Naive thymus-derived CD8-positive, alpha-beta T cell (primary cell): ENCODE measurements at regions not wholly inside any gene's neighbourhood (a gene's known extent, or its start where the extent isn't known, plus 50 kb on each side); places are given as distances from the start of the nearest gene placed in this dataset.
"Not testable (repeated sequence)": the region's sequence is repeated elsewhere in the genome, so short reads cannot be mapped to it uniquely, and the experiment has no call there.

Experiments
- ATAC-seq, 2 donors: fragments of 150-1000 bp; cut with Tn5 transposase in 1 of 2; sonication (Bioruptor Pico), chemical (Tn5 transposase) in 1 of 2; 1 replicate in 1 of 2; 2 replicates in 1 of 2; pipeline ENCODE4 v1.10.0; 2021; ENCODE audit warnings: mild to moderate bottlenecking in 2 of 2, moderate library complexity in 2 of 2
- POLR2A ChIA-PET: fragments of 350-600 bp; sonication (Branson Sonifier 250); formaldehyde crosslinking; loops from one replicate; lab custom pipeline; 2021; ENCODE audit warnings: antibody characterized with exemption; lab: Charles Lee
- DNase-seq, 10 donors: peaks; one replicate each; pipeline versions ENCODE4 v3.0.0 to v3.0.0-alpha.2; 2020 to 2022
- H3K27ac Mint-ChIP-seq, 10 donors: one replicate each; pipeline ENCODE4 v1.8.0; 2020 to 2022; ENCODE audit warnings: mild to moderate bottlenecking in 10 of 10, mixed read lengths in 10 of 10, moderate library complexity in 4 of 10, inconsistent platforms in 1 of 10
- H3K27me3 Mint-ChIP-seq, 5 donors: one replicate each; pipeline ENCODE4 v1.8.0; 2021 to 2022; ENCODE audit warnings: mixed read lengths in 5 of 5
- H3K36me3 Mint-ChIP-seq, 3 donors: one replicate each; pipeline ENCODE4 v1.8.0; 2020 to 2022; ENCODE audit warnings: mixed read lengths in 3 of 3, mild to moderate bottlenecking in 2 of 3, inconsistent platforms in 1 of 3
- H3K4me1 Mint-ChIP-seq, 4 donors: one replicate each; pipeline ENCODE4 v1.8.0; 2021 to 2022; ENCODE audit warnings: mixed read lengths in 4 of 4
- H3K4me3 Mint-ChIP-seq, 10 donors: one replicate each; pipeline ENCODE4 v1.8.0; 2020 to 2022; ENCODE audit warnings: mild to moderate bottlenecking in 10 of 10, mixed read lengths in 10 of 10, moderate library complexity in 6 of 10, inconsistent platforms in 1 of 10
- H3K9me3 Mint-ChIP-seq, 9 donors: one replicate each; pipeline ENCODE4 v1.8.0; 2020 to 2022; ENCODE audit warnings: mixed read lengths in 9 of 9, mild to moderate bottlenecking in 3 of 9, inconsistent platforms in 1 of 9, moderate library complexity in 1 of 9

DNA sequence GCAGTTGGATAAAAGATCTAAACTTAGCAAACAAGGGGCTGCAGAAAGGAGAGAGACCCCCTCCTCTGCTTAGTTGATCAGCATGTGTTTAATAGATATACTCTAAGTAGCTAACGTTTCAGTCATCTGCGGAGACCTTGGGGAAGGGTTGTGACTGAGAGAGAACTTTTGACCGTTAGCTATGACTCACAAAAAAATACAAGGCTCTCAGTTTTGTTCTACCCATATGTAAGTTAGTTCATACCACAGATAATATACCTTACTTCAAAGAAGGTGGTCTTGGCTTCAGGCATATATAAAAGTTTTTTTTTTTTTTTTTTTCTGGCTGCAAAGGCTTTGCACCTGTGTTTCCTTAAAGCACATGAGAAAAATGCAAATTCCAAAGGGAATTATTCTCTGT is 258.9 kb downstream of the GJA1 start:
- DNase-seq (no peak), ATAC-seq (no peak)
- Mint-ChIP-seq H3K4me1 (peaks cover 2 to 12% (median 9%) of the 10 kb centered on the region in 4 donors), H3K36me3 (no peaks in the 10 kb centered on the region), H3K27me3 (peaks cover 0 to 11% (median 0%) of the 10 kb centered on the region in 5 donors), H3K9me3 (peaks cover 0 to 5% (median 0%) of the 10 kb centered on the region in 9 donors), H3K4me3 (no peak overlapping the region), H3K27ac (no peak overlapping the region)
- POLR2A ChIA-PET = no interaction called here

DNA sequence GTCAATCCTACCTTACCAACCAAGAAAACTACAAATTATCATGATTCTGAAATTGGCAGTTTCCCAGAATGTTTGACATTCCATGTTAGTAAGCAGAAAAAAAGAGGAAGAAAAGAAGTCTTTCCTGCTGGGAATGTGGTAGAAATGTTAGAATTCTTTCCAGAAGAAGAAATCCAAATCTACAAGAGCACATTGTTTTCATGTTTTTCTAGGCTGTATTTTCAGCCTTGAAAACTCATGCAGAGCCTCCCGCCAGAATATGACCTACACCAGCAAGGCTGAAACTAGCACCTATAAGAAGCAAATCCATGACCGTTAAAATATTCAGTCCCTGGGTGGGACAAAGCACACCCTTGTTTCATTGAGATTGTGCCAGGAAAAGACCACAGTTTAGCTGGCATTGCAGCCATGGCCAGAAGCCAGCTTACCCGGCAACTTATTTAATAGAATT is 259.4 kb downstream of the GJA1 start:
- H3K4me1 Mint-ChIP-seq = peaks cover 2 to 8% (median 6%) of the 10 kb centered on the region in 4 donors
- POLR2A ChIA-PET = no interaction called here
- H3K4me3 Mint-ChIP-seq = no peak overlapping the region
- no peaks in the 10 kb centered on the region for H3K36me3 Mint-ChIP-seq
- peaks cover 0 to 12% (median 0%) of the 10 kb centered on the region in 5 donors for H3K27me3 Mint-ChIP-seq
- H3K27ac Mint-ChIP-seq = no peak overlapping the region
- ATAC-seq = no peak
- peaks cover 0 to 5% (median 0%) of the 10 kb centered on the region in 9 donors for H3K9me3 Mint-ChIP-seq
- no peak for DNase-seq

DNA sequence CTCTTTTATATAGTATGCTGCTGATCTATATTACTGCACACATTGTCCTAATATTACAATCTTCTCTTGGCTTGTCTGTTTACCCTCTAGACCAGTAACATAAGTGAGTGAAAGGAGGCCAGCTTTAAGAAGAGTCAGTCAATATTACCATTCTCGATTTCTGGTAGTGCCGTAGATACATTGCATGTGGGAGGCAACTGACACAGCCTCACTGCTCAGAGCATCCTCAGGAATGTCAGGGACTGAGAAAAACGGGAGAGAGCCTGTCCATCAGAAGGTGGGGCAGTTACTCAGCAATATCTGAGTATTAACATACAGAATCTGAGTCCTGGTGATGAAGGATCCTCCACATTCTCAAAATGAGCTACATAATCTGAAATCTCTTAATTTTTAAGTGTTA is 259.9 kb downstream of the GJA1 start:
- peaks cover 0 to 12% (median 0%) of the 10 kb centered on the region in 5 donors for H3K27me3 Mint-ChIP-seq

DNA sequence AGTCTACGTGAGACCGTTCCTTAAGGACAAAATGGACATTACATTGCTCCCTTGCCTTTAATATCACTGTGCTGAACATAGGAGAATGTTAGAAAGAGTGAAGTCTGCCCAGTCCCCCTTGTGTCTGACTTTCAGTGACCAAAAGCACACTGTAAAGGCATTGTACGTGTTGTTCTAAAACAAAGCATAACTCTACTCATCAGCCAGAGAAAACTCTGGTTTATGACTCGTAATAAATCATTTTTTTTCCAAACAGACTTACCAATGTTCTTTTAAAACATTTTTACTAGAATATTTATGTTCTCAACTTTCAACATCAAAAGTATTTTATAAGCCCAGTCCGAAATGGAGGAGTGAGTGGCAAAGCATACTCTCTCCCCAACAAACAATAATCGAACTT is 262.5 kb downstream of the GJA1 start:
- H3K9me3 Mint-ChIP-seq = peaks cover 0 to 10% (median 0%) of the 10 kb centered on the region in 9 donors
- no peaks in the 10 kb centered on the region for H3K36me3 Mint-ChIP-seq
- POLR2A ChIA-PET = no interaction called here
- peaks cover 0 to 2% (median 0%) of the 10 kb centered on the region in 4 donors for H3K4me1 Mint-ChIP-seq
- no peak overlapping the region for H3K27ac Mint-ChIP-seq
- H3K27me3 Mint-ChIP-seq = peaks cover 0 to 12% (median 0%) of the 10 kb centered on the region in 5 donors
- no peak overlapping the region for H3K4me3 Mint-ChIP-seq
- ATAC-seq = no peak
- no peak for DNase-seq

More for the DNA sequence above, 259.9 kb downstream of the GJA1 start:
- no peak overlapping the region for H3K4me3 Mint-ChIP-seq
- H3K9me3 Mint-ChIP-seq = peaks cover 0 to 5% (median 0%) of the 10 kb centered on the region in 9 donors
- ATAC-seq (no peak), DNase-seq (no peak)
- no peaks in the 10 kb centered on the region for H3K36me3 Mint-ChIP-seq
- peaks cover 2 to 3% (median 2%) of the 10 kb centered on the region in 4 donors for H3K4me1 Mint-ChIP-seq
- H3K27ac Mint-ChIP-seq = no peak overlapping the region
- POLR2A ChIA-PET = no interaction called here

DNA sequence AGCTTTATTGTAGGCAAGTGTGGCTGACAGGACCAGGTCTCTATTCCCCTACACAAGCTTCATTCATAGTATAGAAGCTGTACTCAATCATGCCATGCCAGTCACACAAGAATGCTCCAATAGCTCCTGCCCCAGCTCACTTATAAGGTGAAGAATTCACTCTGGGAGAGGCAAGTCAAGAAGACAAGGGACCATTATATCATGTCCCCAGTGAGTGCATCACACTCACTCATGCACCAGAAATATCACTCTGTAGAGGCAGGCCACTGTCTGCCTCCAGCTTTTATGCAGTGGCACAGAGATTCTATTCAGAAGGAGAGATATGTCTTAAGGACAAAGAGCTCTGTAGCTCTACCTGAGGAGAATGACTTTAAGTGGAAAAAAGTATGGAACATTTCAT is 263.2 kb downstream of the GJA1 start:
- Mint-ChIP-seq H3K27me3 (peaks cover 0 to 12% (median 0%) of the 10 kb centered on the region in 5 donors), H3K9me3 (peaks cover 0 to 10% (median 0%) of the 10 kb centered on the region in 9 donors), H3K4me3 (no peak overlapping the region), H3K27ac (no peak overlapping the region), H3K4me1 (peaks cover 0 to 2% (median 0%) of the 10 kb centered on the region in 4 donors), H3K36me3 (peaks cover 0 to under 1% (median 0%) of the 10 kb centered on the region in 3 donors)
- POLR2A ChIA-PET = no interaction called here
- ATAC-seq = no peak
- no peak for DNase-seq

DNA sequence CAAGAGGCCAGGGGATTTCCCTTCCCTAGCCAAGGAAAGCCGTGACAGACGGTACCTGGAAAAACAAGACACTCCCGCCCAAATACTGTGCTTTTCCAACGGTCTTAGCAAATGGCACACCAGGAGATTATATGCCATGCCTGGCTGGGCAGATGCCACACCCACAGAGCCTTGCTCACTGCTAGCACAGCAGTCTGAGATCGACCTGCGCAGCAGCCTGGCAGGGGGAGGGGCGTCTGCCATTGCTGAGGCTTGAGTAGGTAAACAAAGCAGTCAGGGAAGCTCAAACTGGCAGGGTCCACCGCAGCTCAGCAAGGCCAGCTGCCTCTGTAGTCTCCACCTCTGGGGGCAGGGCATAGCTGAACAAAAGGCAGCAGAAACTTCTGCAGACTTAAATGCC is 267.7 kb downstream of the GJA1 start:
- H3K4me3 Mint-ChIP-seq, POLR2A ChIA-PET, H3K27ac Mint-ChIP-seq, H3K4me1 Mint-ChIP-seq, DNase-seq, ATAC-seq, H3K36me3 Mint-ChIP-seq: not testable (repeated sequence)
- Mint-ChIP-seq H3K27me3 (peaks cover 0 to 12% (median 0%) of the 10 kb centered on the region in 5 donors), H3K9me3 (peaks cover 0 to 16% (median 3%) of the 10 kb centered on the region in 9 donors)

DNA sequence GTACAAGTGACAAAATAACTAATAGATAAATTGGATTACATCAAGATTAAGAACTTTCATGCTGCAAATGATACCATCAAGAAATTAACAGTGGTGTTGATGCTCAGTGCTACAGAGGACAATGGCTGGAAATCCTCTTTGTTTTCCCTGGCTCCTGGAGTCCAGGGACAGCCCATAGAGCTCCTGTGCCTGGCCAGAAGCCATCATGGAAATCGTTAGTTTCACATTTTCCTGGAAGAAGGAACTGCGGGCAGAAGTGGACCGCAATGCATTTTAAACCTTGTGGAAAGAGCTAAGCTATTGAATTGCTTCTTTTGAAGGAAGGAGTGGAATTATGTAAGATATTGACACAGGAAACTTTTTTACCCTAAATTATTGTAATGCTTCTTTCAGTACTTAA is 276.0 kb downstream of the GJA1 start:
- Mint-ChIP-seq H3K27me3 (no peaks in the 10 kb centered on the region), H3K4me3 (no peak overlapping the region), H3K36me3 (no peaks in the 10 kb centered on the region), H3K27ac (no peak overlapping the region), H3K4me1 (peaks cover 0 to 2% (median under 1%) of the 10 kb centered on the region in 4 donors), H3K9me3 (peaks cover 0 to 2% (median 0%) of the 10 kb centered on the region in 9 donors)
- ATAC-seq (no peak), DNase-seq (no peak)
- POLR2A ChIA-PET = interaction anchor here (0.6 kb wide), 1 partner anchor 170 kb away, joined by 8 read pairs; no protein-coding TSS in a partner anchor

DNA sequence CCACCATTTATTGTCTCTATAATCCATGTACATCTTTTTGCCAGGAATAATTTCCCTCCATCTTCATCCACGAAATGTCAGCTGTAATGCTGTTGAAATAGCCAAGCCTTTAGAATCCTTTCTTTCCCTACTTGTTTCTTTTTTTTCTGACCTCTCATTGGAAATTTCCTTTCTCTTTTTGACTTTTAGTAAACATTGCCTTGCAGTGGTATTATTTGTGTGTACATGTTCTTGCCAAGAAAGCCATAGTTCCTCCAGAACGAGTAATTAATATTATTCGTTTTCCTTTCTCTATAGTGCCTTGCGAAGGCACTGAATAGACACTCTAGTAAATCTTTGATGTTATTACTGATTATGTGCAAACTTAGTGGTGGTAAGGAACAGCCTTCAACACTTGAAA is 282.2 kb downstream of the GJA1 start:
- ATAC-seq = no peak
- Mint-ChIP-seq H3K4me1 (no peaks in the 10 kb centered on the region), H3K36me3 (peaks cover 0 to 18% (median 11%) of the 10 kb centered on the region in 3 donors), H3K4me3 (no peak overlapping the region), H3K9me3 (peaks cover 0 to 26% (median 10%) of the 10 kb centered on the region in 9 donors), H3K27me3 (peaks cover 0 to 2% (median 0%) of the 10 kb centered on the region in 5 donors), H3K27ac (no peak overlapping the region)
- DNase-seq = no peak
- POLR2A ChIA-PET = no interaction called here

DNA sequence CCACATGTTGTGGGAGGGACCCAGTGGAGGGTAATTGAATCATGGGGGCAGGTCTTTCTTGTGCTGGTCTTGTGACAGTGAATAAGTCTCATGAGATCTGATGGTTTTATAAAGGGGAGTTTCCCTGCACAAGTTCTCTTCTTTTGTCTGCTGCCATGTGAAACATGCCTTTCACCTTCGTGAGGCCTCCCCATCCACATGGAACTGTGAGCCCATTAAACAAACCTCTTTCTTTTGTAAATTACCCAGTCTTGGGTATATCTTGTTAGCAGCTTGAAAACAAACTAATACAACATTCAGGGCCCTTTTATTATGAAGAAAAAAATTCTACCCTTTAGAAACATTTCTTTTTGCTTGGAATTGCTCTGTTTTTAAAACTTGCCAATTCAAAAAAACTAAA is 285.4 kb downstream of the GJA1 start:
- POLR2A ChIA-PET, H3K27me3 Mint-ChIP-seq, DNase-seq, H3K4me1 Mint-ChIP-seq, H3K27ac Mint-ChIP-seq, ATAC-seq, H3K4me3 Mint-ChIP-seq: not testable (repeated sequence)
- Mint-ChIP-seq H3K9me3 (peaks cover 0 to 26% (median 10%) of the 10 kb centered on the region in 9 donors), H3K36me3 (peaks cover 0 to 18% (median 11%) of the 10 kb centered on the region in 3 donors)

DNA sequence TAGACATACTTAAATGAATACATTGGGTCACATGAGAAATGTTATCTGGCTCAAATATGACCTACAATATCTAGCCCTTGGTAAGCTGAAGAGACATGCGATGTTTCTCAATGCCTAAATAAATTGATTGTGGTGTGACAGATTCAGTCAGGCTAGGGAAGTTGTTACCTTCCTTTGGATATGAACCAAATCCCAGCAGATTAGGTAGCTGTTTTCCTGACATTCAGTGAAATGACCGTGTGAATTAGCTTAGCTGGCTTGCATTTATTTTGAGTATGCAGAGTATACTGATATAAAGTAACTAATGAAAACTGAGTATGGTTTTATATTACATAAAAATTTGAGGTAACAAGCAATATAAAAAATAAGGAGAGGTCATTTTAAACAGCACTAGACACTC is 288.2 kb downstream of the GJA1 start:
- POLR2A ChIA-PET = no interaction called here
- H3K27me3 Mint-ChIP-seq = no peaks in the 10 kb centered on the region
- H3K4me1 Mint-ChIP-seq = no peaks in the 10 kb centered on the region
- H3K9me3 Mint-ChIP-seq = peaks cover 0 to 14% (median 10%) of the 10 kb centered on the region in 9 donors
- H3K27ac Mint-ChIP-seq = no peak overlapping the region
- peaks cover 0 to 11% (median 9%) of the 10 kb centered on the region in 3 donors for H3K36me3 Mint-ChIP-seq
- H3K4me3 Mint-ChIP-seq = no peak overlapping the region
- ATAC-seq (no peak), DNase-seq (no peak)

DNA sequence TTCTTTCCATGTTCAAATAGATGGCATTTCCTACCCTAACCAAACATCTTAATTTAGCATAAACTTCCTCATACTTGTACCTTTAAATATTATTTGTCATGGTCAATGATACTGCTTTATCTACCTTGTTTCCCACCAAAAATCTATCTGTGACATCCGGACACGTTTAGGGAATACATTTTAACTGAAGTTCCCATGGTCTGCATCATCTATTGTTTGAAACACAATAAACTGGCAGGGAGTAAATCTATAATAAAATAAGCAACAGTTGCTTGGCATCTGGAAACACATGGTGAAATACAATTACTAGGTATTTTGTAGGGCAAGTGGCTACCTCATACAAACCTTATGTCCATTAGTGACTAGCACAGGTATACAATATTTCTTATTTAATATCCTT is 289.1 kb downstream of the GJA1 start:
- DNase-seq = no peak
- H3K4me3 Mint-ChIP-seq = no peak overlapping the region
- peaks cover 0 to 11% (median 9%) of the 10 kb centered on the region in 3 donors for H3K36me3 Mint-ChIP-seq
- no peak for ATAC-seq
- no peaks in the 10 kb centered on the region for H3K27me3 Mint-ChIP-seq
- H3K4me1 Mint-ChIP-seq = no peaks in the 10 kb centered on the region
- H3K27ac Mint-ChIP-seq = no peak overlapping the region
- H3K9me3 Mint-ChIP-seq = peaks cover 0 to 14% (median 10%) of the 10 kb centered on the region in 9 donors
- POLR2A ChIA-PET = no interaction called here

DNA sequence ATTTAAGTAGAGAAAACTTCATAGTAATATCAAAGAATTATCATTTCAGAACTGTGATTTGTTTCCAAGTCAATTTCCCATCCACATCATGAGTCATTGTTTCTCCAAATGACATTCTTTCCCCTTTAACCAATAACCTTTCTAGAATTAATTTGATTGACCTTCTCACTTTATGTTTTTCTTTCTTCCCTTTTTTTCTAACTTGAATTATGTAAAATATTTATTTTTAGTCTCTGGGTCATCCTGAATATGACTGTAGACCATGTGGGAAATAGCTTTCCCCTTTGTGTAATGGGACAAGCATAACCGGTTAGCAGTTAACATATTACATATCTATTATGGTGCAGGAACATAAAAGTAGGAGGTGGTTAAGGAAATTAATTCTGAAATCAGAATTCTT is 291.1 kb downstream of the GJA1 start:
- DNase-seq (no peak), ATAC-seq (no peak)
- POLR2A ChIA-PET = no interaction called here
- H3K9me3 Mint-ChIP-seq = peaks cover 0 to 16% (median 11%) of the 10 kb centered on the region in 9 donors
- no peak overlapping the region for H3K4me3 Mint-ChIP-seq
- H3K27me3 Mint-ChIP-seq = no peaks in the 10 kb centered on the region
- H3K4me1 Mint-ChIP-seq = peaks cover 0 to 2% (median 0%) of the 10 kb centered on the region in 4 donors
- no peaks in the 10 kb centered on the region for H3K36me3 Mint-ChIP-seq
- H3K27ac Mint-ChIP-seq = no peak overlapping the region

DNA sequence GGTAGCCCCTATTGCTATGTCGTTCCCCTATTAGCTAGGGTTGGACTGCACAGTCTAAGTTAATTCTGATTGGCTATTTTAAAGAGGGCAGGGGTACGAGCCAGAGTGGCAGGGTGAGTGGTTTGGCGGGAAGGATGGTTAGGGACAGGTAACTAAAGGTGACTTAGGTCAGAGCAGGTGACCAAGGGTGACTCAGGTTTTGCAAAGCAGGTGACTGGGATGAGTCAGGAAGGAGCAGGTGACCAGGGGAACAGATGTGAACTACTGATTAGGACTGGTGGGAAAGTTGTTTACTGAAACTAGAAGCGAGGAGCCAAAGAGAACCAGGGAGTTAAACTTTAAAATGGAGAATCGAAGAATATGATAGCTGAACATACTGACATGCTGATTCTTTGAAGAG is 295.2 kb downstream of the GJA1 start:
- no peaks in the 10 kb centered on the region for H3K27me3 Mint-ChIP-seq
- peaks cover 0 to 14% (median 11%) of the 10 kb centered on the region in 9 donors for H3K9me3 Mint-ChIP-seq
- no peak overlapping the region for H3K27ac Mint-ChIP-seq
- no peaks in the 10 kb centered on the region for H3K36me3 Mint-ChIP-seq
- POLR2A ChIA-PET = no interaction called here
- no peak for DNase-seq
- no peak overlapping the region for H3K4me3 Mint-ChIP-seq
- H3K4me1 Mint-ChIP-seq = peaks cover 0 to 3% (median 0%) of the 10 kb centered on the region in 4 donors
- no peak for ATAC-seq

DNA sequence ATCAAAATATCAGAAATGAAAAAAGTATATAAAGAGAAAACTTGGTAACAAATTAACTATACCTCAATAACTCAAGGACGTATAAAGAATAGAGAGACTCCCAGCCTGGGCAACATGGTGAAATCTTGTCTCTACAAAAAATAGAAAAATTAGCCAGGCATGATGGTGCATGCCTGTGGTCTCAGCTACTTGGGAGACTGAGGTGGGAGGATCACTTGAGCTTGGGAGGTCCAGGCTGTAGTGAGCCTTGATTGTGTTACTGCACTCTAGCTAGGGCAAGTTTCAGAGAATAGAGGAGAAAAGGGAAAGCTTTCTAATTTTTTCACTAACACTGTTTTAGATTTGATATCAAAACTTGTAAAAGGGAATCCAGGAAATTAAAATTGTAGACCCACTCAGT is 295.9 kb downstream of the GJA1 start:
- ATAC-seq (no peak), DNase-seq (no peak)
- POLR2A ChIA-PET = no interaction called here
- Mint-ChIP-seq H3K27me3 (no peaks in the 10 kb centered on the region), H3K9me3 (peaks cover 0 to 14% (median 11%) of the 10 kb centered on the region in 9 donors), H3K27ac (no peak overlapping the region), H3K4me3 (no peak overlapping the region), H3K36me3 (no peaks in the 10 kb centered on the region), H3K4me1 (peaks cover 0 to 5% (median 0%) of the 10 kb centered on the region in 4 donors)
